ENCODE measurements at regions not wholly inside any gene's neighbourhood (a gene's known extent, or its start where the extent isn't known, plus 50 kb on each side); places are given as distances from the start of the nearest gene placed in this dataset.

DNA sequence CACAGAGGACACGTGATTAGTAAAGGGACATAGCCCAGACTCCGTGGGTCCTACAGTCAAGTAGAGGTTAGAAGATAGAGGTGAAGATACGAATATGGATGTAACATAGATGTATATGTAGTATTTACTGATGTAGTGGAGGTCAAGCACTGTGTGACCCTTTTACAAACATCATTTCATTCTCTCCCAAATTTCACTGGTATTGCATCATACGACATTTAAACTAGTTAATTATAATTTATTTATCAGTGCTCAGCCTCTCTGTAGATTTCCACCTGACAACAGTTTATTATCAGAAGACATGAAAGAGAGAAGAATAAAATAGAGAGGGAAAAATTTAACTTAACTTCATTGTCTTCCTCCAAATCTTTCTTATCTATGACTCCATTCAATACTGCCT lies 927.9 kb upstream of the TMEM132C start:
- TF ChIP-seq, protein P1, sequence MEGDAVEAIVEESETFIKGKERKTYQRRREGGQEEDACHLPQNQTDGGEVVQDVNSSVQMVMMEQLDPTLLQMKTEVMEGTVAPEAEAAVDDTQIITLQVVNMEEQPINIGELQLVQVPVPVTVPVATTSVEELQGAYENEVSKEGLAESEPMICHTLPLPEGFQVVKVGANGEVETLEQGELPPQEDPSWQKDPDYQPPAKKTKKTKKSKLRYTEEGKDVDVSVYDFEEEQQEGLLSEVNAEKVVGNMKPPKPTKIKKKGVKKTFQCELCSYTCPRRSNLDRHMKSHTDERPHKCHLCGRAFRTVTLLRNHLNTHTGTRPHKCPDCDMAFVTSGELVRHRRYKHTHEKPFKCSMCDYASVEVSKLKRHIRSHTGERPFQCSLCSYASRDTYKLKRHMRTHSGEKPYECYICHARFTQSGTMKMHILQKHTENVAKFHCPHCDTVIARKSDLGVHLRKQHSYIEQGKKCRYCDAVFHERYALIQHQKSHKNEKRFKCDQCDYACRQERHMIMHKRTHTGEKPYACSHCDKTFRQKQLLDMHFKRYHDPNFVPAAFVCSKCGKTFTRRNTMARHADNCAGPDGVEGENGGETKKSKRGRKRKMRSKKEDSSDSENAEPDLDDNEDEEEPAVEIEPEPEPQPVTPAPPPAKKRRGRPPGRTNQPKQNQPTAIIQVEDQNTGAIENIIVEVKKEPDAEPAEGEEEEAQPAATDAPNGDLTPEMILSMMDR (IDR thresholded peaks at IDR 0.05): no peak
- TF ChIP-seq POLR2A (IDR thresholded peaks at IDR 0.05): no peak
